ENCODE measurements at regions not wholly inside any gene's neighbourhood (a gene's known extent, or its start where the extent isn't known, plus 50 kb on each side); places are given as distances from the start of the nearest gene placed in this dataset.

DNA sequence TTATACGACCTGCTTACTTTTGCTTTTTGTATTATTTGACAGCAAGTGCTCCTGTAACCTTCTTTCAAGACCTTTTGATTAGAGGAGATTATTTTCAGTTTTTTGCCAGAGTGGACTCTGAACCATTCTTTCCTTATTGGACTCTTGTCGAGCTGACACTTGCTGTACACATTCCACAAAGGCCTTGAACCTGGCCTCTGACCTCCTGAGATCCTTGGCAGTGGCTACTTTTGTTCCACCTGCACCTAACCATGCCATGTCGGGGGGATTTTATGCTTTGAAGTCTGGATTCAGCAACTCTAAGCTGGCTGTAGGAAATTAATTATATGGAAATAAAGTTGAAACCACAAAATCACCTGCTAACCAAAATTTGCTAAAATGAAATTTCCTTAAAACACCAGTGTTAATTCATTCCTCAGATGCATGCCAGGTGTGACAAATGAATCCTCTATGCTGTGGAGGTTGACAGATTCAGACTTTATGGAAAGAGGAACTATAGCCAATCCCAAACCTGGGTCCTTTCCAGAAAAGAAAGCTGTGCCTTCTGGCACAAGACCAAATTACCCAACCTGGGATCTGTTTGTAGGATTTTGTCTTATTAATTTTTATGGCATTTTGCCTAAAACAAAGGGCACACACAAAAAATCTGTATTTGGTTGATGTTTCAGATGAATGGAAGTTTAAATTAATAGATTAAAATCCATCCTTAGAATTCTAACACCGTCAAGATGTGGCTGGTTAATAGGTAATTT, 110.4 kb downstream of the CDC42EP3 start:
- H3K4me3 Mint-ChIP-seq = no peak overlapping the region
- no peaks in the 10 kb centered on the region for H3K9me3 Mint-ChIP-seq
- intact Hi-C loops (cut with micrococcal nuclease) = no loop called here
- H3K36me3 Mint-ChIP-seq (ENCODE audit: low read depth) = no peaks in the 10 kb centered on the region
- peaks cover 50% of the 10 kb centered on the region for H3K4me1 Mint-ChIP-seq (ENCODE audit: low read depth)
- no peaks in the 10 kb centered on the region for H3K27me3 Mint-ChIP-seq
- H3K27ac Mint-ChIP-seq = peak overlapping the region; percentile 90

DNA sequence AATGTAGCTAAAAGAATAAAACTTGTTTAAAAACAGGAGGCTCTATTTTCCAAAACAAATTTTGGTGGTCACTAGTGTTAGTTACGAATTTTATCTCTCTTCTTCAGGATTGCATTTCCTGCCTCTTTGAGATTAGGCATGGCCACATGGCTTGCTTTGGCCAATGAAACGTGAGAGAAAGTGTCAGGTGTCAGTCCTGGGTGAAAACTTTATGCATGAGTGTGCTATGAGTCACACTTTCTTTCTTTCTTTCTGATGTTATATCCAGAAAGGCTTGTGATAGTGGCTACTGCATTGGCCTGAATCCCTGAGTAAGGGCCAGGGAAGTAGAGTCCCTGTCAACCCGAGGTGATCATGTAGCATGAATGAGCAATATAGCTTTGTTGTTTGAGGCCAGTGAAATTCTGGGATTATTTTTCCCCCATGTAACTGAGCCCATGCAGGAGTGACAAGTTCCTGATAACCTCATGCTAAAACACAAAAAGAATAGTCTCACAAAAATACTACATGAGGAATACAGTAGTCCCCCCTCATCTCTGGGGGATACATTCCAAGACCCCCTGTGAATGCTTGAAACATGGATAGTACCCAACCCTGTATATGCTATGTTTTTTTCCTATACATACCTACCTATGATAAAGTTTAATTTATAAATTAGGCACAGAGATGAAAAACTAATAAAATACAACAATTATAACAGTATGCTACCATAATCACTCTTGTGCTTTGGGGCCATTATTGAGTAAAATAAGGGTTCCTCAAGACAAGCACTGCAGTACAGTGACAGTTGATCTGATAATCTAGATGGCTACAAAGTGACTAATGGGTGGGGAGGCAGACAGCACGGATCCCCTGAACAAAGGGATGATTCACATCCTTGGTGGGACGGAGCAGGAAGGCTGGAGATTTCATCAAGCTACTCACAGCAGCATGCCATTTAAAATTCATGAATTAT, 109.5 kb downstream of the CDC42EP3 start:
- Mint-ChIP-seq H3K4me3 (no peak overlapping the region), H3K36me3 (ENCODE audit: low read depth) (no peaks in the 10 kb centered on the region), H3K4me1 (ENCODE audit: low read depth) (peaks cover 57% of the 10 kb centered on the region), H3K9me3 (no peaks in the 10 kb centered on the region), H3K27me3 (no peaks in the 10 kb centered on the region), H3K27ac (no peak overlapping the region)
- intact Hi-C loops (cut with micrococcal nuclease) = no loop called here

DNA sequence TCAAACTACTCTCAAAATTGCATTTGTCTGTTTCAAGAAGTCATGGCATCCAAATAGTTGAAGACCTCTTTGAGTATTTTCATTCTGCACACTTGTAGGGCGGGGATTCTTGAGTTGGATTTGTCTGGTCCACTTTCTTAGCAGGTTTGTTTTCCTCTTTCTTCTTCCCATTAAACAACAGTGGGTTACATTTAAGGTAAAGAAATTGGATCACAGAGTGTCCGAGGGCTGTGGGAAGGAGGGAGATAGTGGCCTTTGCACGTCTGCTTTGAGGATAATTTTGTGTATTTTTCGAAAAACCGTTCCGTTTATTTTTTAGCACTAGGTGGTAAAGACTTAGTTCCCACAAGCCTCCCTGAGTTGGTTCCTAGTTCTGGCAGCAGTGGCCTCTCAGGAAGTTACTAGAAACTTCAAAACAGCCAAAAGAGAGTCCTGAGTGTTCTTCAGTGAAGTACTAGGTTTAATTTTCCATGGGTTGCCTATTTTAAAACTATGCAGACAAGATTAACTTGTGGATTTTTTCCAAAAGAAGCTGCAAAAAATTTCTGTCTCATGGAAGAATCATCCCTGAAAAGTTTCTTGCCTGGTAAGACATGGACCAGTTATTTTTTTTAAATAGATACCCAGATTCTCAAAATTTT, 107.9 kb downstream of the CDC42EP3 start:
- peaks cover 52% of the 10 kb centered on the region for H3K4me1 Mint-ChIP-seq (ENCODE audit: low read depth)
- peak overlapping the region; percentile 46 for H3K27ac Mint-ChIP-seq
- no peaks in the 10 kb centered on the region for H3K27me3 Mint-ChIP-seq
- no peak overlapping the region for H3K4me3 Mint-ChIP-seq
- intact Hi-C loops (cut with micrococcal nuclease) = no loop called here
- H3K9me3 Mint-ChIP-seq = no peaks in the 10 kb centered on the region
- no peaks in the 10 kb centered on the region for H3K36me3 Mint-ChIP-seq (ENCODE audit: low read depth)

DNA sequence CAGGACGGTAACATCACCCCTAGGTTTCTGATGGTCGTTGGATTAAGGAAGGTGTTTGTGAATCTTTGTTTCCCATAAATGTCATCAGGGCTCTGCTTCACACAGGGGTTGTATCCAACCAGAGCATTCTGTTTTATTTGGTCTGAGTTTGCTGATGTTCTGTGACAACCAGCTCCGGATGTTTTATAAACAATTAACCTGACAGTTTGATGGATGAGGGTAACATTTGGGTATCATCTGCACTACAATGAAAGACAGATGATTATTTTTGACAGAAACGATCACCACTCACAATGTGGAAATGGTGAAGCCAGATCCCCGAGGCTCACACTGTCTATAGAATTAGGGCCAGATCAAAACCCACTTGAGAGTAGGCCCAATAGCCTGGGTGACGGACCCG, 107.1 kb downstream of the CDC42EP3 start:
- H3K9me3 Mint-ChIP-seq = no peaks in the 10 kb centered on the region
- no peaks in the 10 kb centered on the region for H3K27me3 Mint-ChIP-seq
- no peak overlapping the region for H3K4me3 Mint-ChIP-seq
- intact Hi-C loops (cut with micrococcal nuclease) = no loop called here
- peaks cover 49% of the 10 kb centered on the region for H3K4me1 Mint-ChIP-seq (ENCODE audit: low read depth)
- no peak overlapping the region for H3K27ac Mint-ChIP-seq
- H3K36me3 Mint-ChIP-seq (ENCODE audit: low read depth) = no peaks in the 10 kb centered on the region

DNA sequence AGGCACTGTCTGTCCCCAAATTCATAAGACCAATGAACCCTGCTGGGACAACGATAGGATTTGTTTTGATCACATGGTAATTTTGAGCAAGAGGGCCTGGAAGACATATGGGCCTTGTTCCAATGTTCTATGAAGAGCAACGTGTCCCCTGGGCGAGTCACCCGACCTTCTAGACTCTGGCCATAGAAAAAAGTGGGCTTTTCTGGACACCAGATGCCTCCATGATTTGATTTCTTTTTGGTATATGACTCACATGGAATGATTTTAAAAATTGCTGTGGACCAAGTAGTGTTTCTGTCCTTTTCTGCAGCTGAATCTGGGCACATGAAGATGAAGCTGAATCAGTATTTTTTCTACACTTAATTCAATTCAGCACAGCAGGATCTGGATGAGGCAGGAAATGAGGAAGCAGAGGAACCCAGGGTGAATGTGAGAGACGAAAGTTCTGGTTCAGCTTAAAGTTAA, 104.9 kb downstream of the CDC42EP3 start:
- H3K9me3 Mint-ChIP-seq = no peaks in the 10 kb centered on the region
- H3K4me3 Mint-ChIP-seq = peak overlapping the region; percentile 25
- no peaks in the 10 kb centered on the region for H3K36me3 Mint-ChIP-seq (ENCODE audit: low read depth)
- intact Hi-C loops (cut with micrococcal nuclease) = no loop called here
- H3K27me3 Mint-ChIP-seq = no peaks in the 10 kb centered on the region
- H3K27ac Mint-ChIP-seq = peak overlapping the region; percentile 72
- H3K4me1 Mint-ChIP-seq (ENCODE audit: low read depth) = peaks cover 38% of the 10 kb centered on the region

DNA sequence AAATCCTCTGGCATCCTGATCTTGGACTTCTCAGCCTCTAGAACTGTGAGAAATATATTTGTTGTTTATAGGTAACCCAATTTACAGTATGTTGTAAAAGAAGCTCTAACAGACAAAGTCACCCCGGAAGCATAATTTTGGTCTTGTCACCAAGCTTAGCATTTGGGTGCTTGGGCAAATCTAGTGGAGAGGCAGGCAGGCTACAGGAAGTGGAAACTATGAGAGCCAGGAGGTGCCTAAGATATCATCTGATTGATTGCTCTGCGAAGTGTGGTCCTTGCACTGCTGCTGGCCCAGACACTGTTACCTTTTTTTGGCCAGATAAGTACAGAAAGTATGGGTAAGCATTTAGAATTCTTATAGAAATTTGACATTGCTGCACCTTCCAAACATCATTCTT, 102.9 kb downstream of the CDC42EP3 start:
- H3K27ac Mint-ChIP-seq = no peak overlapping the region
- no peaks in the 10 kb centered on the region for H3K9me3 Mint-ChIP-seq
- no peak overlapping the region for H3K4me3 Mint-ChIP-seq
- H3K27me3 Mint-ChIP-seq = no peaks in the 10 kb centered on the region
- intact Hi-C loops (cut with micrococcal nuclease) = no loop called here
- no peaks in the 10 kb centered on the region for H3K36me3 Mint-ChIP-seq (ENCODE audit: low read depth)
- peaks cover 34% of the 10 kb centered on the region for H3K4me1 Mint-ChIP-seq (ENCODE audit: low read depth)

DNA sequence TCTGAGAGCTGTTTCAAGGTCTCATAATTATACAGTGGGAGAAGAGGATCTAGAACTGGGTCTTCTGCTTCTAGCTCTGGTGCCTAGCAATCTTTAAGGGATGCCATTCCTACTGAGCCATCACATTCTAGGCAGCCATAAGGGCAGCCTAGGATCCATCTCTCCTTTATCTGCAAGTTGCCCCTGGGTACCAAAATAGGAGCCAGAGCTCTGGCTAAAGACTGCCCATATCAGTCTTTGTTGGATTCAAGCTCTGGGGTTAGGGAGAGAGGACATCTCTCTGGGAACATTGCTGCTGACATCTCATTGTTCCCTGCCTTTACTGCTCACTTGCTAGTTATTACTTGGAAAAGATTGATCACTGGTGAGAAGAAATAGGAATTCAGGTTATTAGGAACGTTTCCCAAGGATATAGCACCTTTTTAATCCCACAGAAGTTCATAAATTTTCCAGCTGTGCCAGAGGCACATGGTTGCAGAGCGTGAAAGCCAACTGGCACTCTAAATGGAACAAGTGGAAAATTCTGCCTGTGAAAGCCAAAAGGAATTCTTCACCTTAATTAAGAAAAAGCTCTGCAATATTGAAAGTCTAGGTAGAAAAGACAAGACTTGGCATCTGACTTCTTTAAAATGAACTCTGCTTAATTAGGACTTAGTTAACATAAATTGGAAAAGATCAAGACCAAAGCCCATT, 102.2 kb downstream of the CDC42EP3 start:
- H3K4me3 Mint-ChIP-seq = no peak overlapping the region
- intact Hi-C loops (cut with micrococcal nuclease) = no loop called here

DNA sequence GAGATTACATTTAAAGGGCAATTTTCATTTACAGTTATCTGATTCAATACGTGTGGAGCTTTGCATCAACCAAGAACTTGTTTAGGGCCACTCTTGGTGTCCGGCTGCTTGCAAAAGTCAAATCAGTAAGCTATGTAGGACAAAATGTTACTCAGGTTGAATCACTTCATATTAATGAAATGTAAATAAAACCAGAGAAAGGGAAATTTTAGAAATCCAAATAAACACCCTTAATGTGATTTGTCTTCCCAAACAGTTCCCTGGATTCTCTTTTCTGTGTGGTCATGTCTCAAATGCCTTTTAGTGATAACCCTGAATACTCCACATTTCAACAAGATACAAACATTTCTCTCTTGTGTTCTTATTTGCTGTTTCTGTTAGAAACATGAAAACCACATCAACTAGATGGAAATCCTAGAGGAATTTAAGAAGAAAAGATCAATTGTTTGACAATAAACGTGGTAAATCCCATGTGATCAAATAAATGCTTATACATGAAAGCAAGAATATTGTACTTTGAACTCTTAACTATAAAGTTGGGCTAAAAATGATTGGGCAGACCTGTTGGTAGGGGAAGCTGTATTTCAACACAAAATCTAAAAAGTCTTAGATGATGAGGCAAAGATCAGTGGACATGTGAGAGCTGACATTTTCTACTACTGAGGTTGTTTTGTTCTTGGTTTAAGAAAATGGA, 101.3 kb downstream of the CDC42EP3 start:
- Mint-ChIP-seq H3K27me3 (no peaks in the 10 kb centered on the region), H3K4me3 (no peak overlapping the region), H3K9me3 (no peaks in the 10 kb centered on the region), H3K4me1 (ENCODE audit: low read depth) (peaks cover 38% of the 10 kb centered on the region), H3K36me3 (ENCODE audit: low read depth) (no peaks in the 10 kb centered on the region), H3K27ac (no peak overlapping the region)
- intact Hi-C loops (cut with micrococcal nuclease) = no loop called here

More for the DNA sequence above, 102.2 kb downstream of the CDC42EP3 start:
- H3K9me3 Mint-ChIP-seq = no peaks in the 10 kb centered on the region
- H3K27me3 Mint-ChIP-seq = no peaks in the 10 kb centered on the region
- H3K36me3 Mint-ChIP-seq (ENCODE audit: low read depth) = no peaks in the 10 kb centered on the region
- H3K27ac Mint-ChIP-seq = no peak overlapping the region
- peaks cover 37% of the 10 kb centered on the region for H3K4me1 Mint-ChIP-seq (ENCODE audit: low read depth)

DNA sequence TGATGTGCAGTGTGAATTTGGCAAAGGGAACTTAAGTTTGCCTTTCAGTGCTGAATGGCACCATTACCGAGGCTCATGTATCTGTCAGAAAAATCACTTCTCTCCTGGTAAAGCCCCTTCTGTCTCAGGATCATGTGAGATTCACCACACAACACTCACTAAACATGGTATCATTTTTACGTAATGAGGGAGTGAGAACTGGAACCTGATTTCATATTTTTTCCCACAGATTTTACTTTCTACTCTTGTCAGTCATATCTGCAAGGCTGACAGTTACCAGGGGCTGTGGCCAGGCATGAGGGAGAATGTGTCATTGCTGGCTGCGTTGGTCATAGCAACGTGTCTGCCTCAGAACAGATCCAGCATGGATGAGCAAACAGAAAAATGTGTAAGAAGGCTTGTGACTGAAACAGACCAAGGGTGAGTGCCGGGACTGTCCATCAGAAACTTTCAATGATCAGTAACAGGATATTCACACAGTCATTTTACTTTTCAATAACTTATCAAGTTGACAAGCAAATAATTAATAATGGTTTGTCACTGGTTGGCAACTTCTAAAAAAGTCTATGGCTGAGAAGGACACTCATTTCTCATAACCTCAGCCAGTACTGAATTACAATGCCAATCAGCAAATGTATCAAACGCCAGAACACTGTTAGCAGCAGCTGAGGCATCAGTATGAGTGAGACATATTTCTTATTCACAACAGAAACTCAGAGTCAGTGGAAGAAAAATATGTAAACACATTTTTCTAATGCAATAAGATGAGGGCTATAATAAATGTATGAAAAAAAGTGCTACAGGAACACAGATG, 100.5 kb downstream of the CDC42EP3 start:
- H3K27ac Mint-ChIP-seq = no peak overlapping the region
- H3K27me3 Mint-ChIP-seq = no peaks in the 10 kb centered on the region
- no peaks in the 10 kb centered on the region for H3K9me3 Mint-ChIP-seq
- peaks cover 38% of the 10 kb centered on the region for H3K4me1 Mint-ChIP-seq (ENCODE audit: low read depth)
- intact Hi-C loops (cut with micrococcal nuclease) = no loop called here
- no peak overlapping the region for H3K4me3 Mint-ChIP-seq
- H3K36me3 Mint-ChIP-seq (ENCODE audit: low read depth) = no peaks in the 10 kb centered on the region

DNA sequence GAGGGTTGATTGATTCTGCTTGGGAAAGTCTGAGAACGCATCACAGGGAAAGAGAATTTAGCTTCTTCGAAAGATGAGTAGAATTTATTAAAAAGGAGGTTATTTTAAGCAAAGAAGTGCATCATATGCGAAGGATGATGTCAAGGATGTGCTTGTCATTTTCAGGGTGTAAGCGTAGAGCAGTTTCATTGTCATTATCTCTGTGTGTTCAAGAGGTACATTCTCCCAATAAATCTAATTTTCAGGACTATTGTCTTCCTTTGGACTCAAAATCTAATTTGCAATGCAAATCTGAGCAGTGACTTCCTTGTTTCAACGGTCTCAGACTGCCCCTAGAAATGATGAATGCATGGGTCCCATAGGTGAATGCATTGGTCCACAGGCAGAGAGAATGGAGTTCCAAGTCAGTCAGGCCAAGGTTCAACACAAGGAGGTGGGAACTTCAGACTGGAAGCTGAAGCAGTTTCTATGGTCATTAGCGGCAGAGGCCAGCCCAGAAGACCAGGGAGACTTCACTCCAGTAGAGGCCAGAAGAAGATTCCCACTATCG, 99.8 kb downstream of the CDC42EP3 start:
- no peaks in the 10 kb centered on the region for H3K9me3 Mint-ChIP-seq
- H3K4me1 Mint-ChIP-seq (ENCODE audit: low read depth) = peaks cover 33% of the 10 kb centered on the region

DNA sequence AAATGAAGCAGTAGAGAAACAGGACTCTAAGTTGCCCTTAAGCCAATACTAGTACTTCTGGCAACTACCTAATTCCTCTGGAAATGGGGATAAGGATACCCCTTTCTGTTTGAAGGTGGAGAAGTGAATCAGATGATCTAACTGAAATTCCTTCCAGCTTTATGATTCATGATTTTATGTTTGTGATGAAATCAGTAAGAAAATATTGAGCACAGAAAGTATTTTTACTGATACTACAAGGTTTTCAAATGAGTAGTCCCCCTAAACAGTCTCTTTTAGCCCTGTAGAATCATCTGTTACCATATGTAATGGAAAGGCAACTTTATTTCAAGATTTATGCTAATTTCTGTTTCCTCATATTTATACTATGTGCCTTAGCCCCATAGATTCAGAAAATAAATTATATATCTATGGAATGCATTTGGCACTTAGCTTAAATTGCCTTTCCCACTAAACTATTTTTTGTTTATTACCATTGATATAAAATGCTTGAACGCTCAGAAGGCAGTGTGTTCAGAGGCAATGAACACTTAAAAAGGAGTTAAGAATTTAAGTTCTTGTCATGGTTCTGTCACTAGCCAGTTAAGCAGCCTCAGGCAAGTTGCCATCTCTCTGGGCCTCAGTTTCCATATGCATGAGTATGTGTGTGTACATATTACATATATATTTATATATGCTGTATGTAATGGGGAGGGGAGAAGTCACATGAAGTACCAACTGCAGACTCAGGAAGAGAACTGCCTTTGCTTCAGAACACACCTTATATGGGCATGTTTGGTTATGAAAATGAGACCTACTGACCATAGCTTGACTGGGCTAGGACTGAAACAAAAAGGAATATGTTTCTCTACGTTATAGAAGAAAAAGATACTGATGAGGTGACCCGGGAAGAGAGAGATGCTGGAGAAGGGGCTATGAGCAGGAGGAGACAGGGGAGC, 97.7 kb downstream of the CDC42EP3 start:
- intact Hi-C loops (cut with micrococcal nuclease) = no loop called here
- H3K27me3 Mint-ChIP-seq = no peaks in the 10 kb centered on the region

More for the DNA sequence above, 99.8 kb downstream of the CDC42EP3 start:
- no peak overlapping the region for H3K4me3 Mint-ChIP-seq
- H3K27me3 Mint-ChIP-seq = no peaks in the 10 kb centered on the region
- intact Hi-C loops (cut with micrococcal nuclease) = no loop called here
- no peak overlapping the region for H3K27ac Mint-ChIP-seq
- H3K36me3 Mint-ChIP-seq (ENCODE audit: low read depth) = no peaks in the 10 kb centered on the region

More for the DNA sequence above, 97.7 kb downstream of the CDC42EP3 start:
- H3K4me1 Mint-ChIP-seq (ENCODE audit: low read depth) = peaks cover 29% of the 10 kb centered on the region
- no peak overlapping the region for H3K27ac Mint-ChIP-seq
- H3K9me3 Mint-ChIP-seq = no peaks in the 10 kb centered on the region
- H3K4me3 Mint-ChIP-seq = no peak overlapping the region
- H3K36me3 Mint-ChIP-seq (ENCODE audit: low read depth) = no peaks in the 10 kb centered on the region

Measured in dendritic cell treated with granulocyte-macrophage colony-stimulating factor and Interleukin-4, amounts not matched to agents 40 ng/mL and 50 ng/mL, for 4 days (primary cell).